EL (cell line): ENCODE measurements at regions not wholly inside any gene's neighbourhood (a gene's known extent, or its start where the extent isn't known, plus 50 kb on each side); places are given as distances from the start of the nearest gene placed in this dataset.
A peak's percentile ranks its signal among the peaks of the same experiment; 100 is the strongest.

Source experiments
- DNase-seq: peaks from one replicate; pipeline ENCODE4 v3.0.0-alpha.2; 2016

DNA sequence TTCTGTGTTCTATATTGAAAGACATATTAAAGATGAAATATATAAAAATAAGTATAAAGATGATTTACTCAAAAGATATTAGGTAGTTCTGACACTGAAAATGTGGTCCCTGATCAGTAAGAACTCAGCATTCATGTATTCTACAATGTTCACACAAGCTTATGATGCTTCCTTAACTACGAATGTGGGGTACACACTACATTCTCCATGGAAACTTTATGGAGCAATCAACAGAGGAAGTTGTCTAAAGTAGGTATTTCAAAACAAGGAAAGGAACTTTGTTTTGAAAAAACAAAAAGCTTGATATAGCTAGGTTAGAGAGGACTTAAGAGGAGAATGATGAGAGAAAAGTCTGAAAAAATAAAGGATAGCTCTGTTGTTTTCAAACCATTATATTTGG lies 119.7 kb upstream of the RGS18 start:
- DNase-seq: no peak

- no peak for DNase-seq
Observed at GRCh38 chr1:192045131-192045530, 113.1 kb upstream of the RGS18 start.

DNA sequence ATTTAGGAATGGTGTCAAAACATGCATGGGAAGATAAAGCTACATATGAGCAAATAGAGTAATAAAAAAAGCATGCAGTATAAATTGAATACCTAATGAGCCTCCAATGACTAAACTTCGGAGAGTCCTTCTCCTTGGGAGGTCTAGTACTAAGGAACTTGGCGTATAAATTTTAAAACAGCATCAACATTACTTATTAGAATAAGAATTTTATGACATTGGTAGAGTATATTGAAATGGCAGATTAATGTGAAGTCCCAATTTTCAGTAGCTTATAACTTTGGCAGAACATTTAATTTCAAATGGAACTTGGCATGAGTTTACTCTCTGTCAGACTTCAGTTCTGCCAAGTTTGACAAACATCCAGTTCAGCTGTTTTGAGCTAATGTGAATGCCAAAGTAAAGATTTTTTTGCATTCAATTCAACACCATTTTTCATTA lies 104.7 kb upstream of the RGS18 start:
- DNase-seq: no peak

GRCh38 chr1:192057766-192058165 lies 100.5 kb upstream of the RGS18 start:
- DNase-seq: no peak

DNA sequence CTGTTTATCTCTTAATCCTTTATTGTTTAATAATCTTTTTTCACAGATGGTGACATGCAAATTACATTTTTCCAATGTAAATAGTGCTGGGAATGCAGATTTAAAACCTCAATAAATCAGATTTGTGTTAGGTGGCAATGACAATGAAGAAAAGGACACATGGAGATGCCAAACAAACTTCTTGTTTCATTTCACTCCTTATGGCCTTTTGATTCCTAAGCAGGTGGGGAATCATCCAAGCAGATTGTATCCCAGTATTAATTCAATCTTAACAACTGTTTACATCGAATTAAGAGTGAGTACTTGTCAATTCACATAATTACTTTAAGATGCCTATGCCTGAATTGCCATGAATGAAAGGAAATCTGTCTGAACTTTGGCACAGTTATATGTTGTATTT lies 98.9 kb upstream of the RGS18 start:
- no peak for DNase-seq

- no peak for DNase-seq
Observed at GRCh38 chr1:192061556-192061955, 96.7 kb upstream of the RGS18 start.

GRCh38 chr1:192065087-192065486 lies 93.2 kb upstream of the RGS18 start:
- DNase-seq: no peak

DNA sequence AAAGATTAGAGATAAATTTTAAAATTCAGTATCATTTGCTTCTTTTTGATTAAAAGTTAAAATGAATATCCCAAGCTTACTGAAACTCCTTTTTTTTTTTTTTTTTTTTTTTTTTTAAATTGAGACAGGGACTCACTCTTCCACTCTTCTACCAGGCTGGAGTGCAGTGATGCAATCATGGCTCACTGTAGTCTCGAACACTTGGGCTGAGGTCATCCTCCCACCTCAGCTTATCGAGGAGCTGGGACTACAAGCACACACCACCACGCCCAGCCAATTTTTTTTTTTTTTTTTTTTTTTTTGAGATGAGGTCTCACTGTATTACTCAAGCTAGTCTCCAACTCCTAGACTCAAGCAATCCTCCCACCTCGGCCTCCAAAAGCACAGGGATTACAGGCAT lies 92.1 kb upstream of the RGS18 start:
- peak; percentile 12 for DNase-seq

DNA sequence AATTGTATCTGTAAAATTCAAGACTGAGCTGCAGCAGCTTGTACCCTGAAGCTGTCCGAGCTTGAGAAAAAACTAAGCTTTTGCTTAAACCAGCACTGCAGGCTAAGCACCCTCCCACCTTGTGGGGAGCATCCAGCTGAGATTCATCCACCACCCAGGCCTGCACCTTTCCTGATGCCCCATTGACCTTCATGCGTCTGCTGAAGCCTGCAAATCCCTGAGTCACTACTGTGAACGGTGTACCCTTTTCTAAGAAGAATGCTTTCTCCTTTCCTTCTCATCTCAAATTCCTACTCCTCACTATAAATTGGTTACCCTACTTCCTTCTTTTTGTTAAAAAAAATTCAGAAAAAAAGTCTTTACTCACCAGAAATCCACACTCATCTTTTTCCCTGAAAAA lies 90.9 kb upstream of the RGS18 start:
- no peak for DNase-seq

DNA sequence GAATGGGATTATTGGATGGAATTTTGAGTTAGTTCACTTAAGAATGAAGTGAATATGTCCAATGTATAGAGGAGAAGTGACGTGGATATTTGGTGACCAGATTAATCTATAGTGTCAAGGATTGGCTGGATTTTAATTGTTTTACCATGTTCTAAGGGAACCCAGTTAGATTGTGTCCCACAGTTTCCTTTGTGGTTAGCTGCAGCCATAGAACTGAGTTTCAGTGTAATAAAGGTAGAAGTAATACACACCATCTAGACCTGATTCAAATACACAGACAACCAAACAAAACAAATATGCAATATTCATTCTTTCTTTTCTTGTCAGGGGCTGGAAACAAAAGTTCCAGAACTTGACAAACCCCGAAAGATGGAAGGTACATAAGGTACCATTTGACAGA lies 88.0 kb upstream of the RGS18 start:
- no peak for DNase-seq

- DNase-seq: no peak
Observed at GRCh38 chr1:192080684-192081083, 77.6 kb upstream of the RGS18 start.

- DNase-seq: no peak
Observed at GRCh38 chr1:192081359-192081758, 76.9 kb upstream of the RGS18 start.

DNA sequence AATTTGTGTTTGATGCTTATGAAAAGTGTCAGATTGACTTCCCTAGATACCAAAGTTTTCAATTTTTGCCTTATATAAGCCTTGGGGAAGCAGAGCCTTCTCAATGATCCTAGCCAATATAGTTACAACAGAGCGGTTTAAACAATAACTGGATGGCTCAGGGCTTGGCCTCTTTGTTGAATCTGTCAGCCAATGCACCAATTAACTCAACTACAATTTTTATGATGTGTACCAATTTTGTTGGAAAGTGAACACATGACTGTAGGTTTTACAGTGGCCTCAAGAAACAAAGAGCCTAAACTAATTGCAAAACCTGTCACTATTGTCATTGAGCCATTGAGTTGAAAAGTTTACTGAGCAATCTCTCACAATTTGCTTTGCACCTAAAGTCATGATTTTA lies 71.6 kb upstream of the RGS18 start:
- no peak for DNase-seq

DNA sequence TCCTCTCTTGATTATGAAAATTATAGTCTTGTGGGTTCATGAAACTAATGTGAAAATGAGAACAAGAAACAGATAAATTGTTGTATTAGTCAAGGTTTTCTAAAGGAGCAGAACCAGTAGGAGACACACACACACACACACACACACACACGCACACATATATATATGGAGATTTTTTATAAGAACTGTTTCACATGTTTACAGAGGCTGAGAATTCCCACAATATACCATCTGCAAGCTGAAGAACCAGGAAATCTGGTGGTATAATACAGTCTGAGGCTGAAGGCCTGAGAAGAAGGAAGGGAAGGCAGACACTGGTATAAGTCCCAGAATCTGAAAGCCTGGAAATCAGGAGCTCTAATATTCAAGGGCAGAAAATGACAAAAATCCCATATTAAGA lies 70.9 kb upstream of the RGS18 start:
- no peak for DNase-seq

- no peak for DNase-seq
Observed at GRCh38 chr1:192088496-192088895, 69.8 kb upstream of the RGS18 start.

DNA sequence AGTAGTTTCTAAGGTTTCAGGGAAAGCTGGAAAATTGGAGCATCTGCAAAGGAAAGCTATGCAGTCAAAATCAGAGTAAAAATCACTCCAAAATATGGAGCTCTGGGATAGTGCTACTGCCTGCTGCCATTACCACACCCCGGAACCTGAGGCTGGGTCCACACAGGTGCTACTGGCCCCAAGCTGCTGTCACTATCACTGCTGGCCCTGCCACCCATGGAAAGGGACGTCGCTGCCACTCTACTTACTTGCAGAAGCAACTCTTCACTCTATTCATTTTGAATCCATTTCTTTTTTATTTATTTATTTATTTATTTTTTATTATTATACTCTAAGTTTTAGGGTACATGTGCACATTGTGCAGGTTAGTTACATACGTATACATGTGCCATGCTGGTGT lies 60.3 kb upstream of the RGS18 start:
- DNase-seq: no peak

- DNase-seq: no peak
Observed at GRCh38 chr1:192099328-192099727, 58.9 kb upstream of the RGS18 start.

- peak; percentile 16 for DNase-seq
Observed at GRCh38 chr1:192100686-192101468, 57.4 kb upstream of the RGS18 start.

DNA sequence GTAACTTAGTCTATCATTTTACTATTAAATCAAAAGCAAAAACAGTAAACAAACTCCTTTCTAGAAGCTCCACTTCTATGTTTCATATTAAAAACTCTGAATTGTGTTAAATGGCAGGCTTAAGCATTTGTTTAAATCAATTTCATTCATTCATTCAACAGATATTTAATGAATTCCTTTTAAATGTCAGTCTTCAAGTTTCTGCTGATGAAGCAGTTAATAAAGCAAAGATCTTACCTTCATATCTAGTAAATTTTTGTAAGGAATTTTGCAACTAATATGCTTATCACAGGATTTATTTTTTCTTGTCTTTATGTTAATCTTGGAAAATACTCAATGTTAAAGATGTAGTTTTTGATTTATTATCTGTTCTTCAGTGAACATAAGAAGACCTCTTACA lies 54.1 kb upstream of the RGS18 start:
- DNase-seq: no peak

DNA sequence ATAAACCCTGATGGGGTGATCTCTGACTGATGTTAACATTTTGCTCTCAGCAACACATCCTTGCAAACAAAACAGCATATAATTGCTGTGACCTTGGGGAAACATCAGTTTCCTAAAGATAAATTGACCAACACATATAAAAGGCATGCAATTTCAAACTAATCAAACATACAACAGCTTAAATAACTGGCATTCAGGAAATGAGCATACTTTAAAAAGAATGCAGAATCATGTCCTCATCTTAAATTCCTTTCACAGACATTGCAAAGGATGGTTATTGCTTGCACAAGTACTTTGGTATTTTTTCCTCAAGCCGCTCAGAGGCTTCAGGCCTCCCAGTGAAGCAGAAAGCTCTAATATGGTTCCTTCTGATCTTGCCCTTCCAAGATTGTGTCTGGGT lies 53.4 kb upstream of the RGS18 start:
- peak; percentile 85 for DNase-seq

GRCh38 chr1:192108161-192108560 lies 50.1 kb upstream of the RGS18 start:
- DNase-seq: no peak
